Lower lobe of right lung (tissue), 2 donors: ENCODE measurements at regions not wholly inside any gene's neighbourhood (a gene's known extent, or its start where the extent isn't known, plus 50 kb on each side); places are given as distances from the start of the nearest gene placed in this dataset.

Experiments
- ATAC-seq, 2 donors: fragments of 200-7000 bp; cut with Tn5 transposase; one replicate each; pipeline ENCODE4 v1.9.1; 2020 to 2022; ENCODE audit warnings: mild to moderate bottlenecking in 2 of 2, moderate library complexity in 2 of 2
- DNase-seq: peaks from one replicate; pipeline ENCODE4 v3.0.0-alpha.2; 2020
- H3K27ac ChIP-seq: fragments of 200-600 bp; one replicate; pipeline ENCODE4 v1.8.0; 2022
- H3K27me3 ChIP-seq: fragments of 200-600 bp; one replicate; pipeline ENCODE4 v1.8.0; 2022; ENCODE audit warnings: low read depth
- H3K36me3 ChIP-seq: fragments of 200-600 bp; one replicate; pipeline ENCODE4 v1.8.0; 2022; ENCODE audit warnings: mild to moderate bottlenecking
- H3K4me1 ChIP-seq: fragments of 200-600 bp; one replicate; pipeline ENCODE4 v1.8.0; 2022
- H3K4me3 ChIP-seq: fragments of 200-600 bp; one replicate; pipeline ENCODE4 v1.8.0; 2022; ENCODE audit warnings: mild to moderate bottlenecking
- H3K9me3 ChIP-seq: fragments of 200-600 bp; one replicate; pipeline ENCODE4 v1.8.0; 2022
- CTCF ChIP-seq: fragments of 200-600 bp; IDR thresholded peaks from one replicate; pipeline ENCODE4 v1.8.0; 2022; ENCODE audit warnings: antibody characterized with exemption, mild to moderate bottlenecking
- intact Hi-C: fragments of 100-400 bp; cut with DNase I; formaldehyde crosslinking; loops from one replicate; pipeline ENCODE4 v1.11.0; 2022
- donor health status: DM: no; HTN: yes; CAD: no; lungs with severe emphysema.

DNA sequence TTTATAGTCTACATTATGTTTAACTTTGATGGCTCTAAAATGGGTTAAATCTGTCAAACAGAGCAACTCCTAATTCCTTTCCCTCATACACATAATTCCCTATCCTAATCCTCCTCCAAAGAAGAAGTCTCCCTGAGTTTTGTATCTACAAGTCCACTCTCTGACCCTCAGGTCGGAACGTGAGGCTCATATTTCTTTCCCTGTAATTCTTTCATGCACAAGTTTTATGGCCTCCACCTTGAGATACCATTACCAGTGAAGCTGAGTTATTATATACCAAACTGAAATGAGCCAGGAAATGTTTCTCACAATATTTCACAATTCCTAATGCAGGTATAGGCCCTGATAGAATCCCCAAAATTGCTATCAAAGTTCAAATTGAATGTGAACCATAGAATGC lies 106.4 kb downstream of the CASP12 start:
- ATAC-seq = no peak
- no peaks in the 10 kb centered on the region for H3K4me1 ChIP-seq
- no peak for TF ChIP-seq CTCF
- no peak overlapping the region for H3K4me3 ChIP-seq
- no peaks in the 10 kb centered on the region for H3K9me3 ChIP-seq
- intact Hi-C loops = no loop called here
- no peak overlapping the region for H3K27ac ChIP-seq
- DNase-seq = no peak
- H3K27me3 ChIP-seq = no peaks in the 10 kb centered on the region
- H3K36me3 ChIP-seq = no peaks in the 10 kb centered on the region

DNA sequence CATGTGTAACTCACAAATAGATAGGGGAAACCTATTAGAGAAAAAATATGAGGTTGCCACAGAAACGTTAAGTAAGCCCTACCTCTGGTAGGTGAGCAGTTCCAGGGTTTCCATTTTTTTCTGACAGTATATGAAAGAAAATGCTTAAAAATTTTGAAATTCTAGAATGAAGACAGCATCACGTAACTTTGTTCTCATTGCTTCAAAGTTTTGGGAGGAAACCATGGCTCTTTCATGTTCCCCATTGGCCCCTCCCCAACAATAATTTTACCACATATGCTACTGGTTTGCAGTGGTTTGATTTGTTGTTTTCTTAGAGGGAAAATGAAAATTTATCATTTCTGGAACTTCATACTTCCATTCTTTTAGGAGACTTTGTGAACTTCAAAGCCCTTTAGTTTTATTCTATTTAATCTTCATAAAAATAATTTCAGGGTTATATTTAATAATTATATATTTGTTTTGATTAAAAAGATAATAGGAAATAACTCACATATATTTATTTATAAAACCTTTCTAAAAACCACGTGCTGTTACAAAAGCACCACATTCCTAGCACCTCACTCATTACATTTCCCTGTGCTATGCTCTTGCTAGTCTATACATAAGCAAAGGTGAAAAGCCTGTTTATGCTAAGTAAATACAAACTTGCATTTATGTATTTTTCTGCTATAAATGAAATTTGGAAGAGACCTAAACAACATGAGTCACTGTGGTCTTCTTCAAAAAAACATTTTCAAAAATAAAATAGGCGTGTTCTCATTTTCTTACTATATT lies 113.4 kb downstream of the CASP12 start:
- Histone ChIP-seq H3K27me3 (no peaks in the 10 kb centered on the region), H3K36me3 (no peaks in the 10 kb centered on the region), H3K4me1 (no peaks in the 10 kb centered on the region), H3K4me3 (no peak overlapping the region), H3K9me3 (no peaks in the 10 kb centered on the region), H3K27ac (no peak overlapping the region)
- ATAC-seq (no peak), DNase-seq (no peak)
- intact Hi-C loops = no loop called here
- TF ChIP-seq CTCF = no peak

- Histone ChIP-seq H3K9me3 (no peaks in the 10 kb centered on the region), H3K27me3 (no peaks in the 10 kb centered on the region), H3K36me3 (no peaks in the 10 kb centered on the region), H3K4me3 (no peak overlapping the region), H3K27ac (no peak overlapping the region), H3K4me1 (no peaks in the 10 kb centered on the region)
- DNase-seq (no peak), ATAC-seq (no peak)
- no peak for TF ChIP-seq CTCF
- intact Hi-C loops = no loop called here
These were observed 115.0 kb downstream of the CASP12 start for GRCh38 chr11:104783241-104783640.

DNA sequence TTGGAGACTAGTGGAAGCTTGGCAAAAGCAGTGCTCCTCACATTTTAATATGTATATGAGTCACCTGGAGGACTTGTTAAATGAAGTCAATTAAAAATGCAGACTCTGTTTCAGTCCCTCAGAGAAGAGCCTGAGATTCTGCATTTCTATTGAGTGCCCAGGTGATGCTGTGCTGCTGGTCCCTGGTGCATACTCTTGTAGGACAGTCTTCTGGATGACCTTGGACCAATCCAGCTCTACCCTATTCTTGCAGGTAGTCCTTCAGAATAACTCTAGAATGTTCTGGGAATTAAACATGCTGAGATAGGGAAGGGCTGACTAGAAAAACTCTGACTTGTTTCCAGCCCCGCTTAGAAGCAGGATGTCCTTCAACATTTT lies 115.9 kb downstream of the CASP12 start:
- H3K4me3 ChIP-seq = no peak overlapping the region
- H3K9me3 ChIP-seq = no peaks in the 10 kb centered on the region
- no peaks in the 10 kb centered on the region for H3K27me3 ChIP-seq
- TF ChIP-seq CTCF = no peak
- no peak for ATAC-seq
- no peaks in the 10 kb centered on the region for H3K36me3 ChIP-seq
- no peak for DNase-seq
- H3K27ac ChIP-seq = no peak overlapping the region
- H3K4me1 ChIP-seq = no peaks in the 10 kb centered on the region
- intact Hi-C loops = no loop called here

GRCh38 chr11:104781719-104782376 lies 116.4 kb downstream of the CASP12 start:
- Histone ChIP-seq H3K27me3 (no peaks in the 10 kb centered on the region), H3K9me3 (no peaks in the 10 kb centered on the region), H3K36me3 (no peaks in the 10 kb centered on the region), H3K4me3 (no peak overlapping the region), H3K27ac (no peak overlapping the region), H3K4me1 (no peaks in the 10 kb centered on the region)
- no peak for TF ChIP-seq CTCF
- DNase-seq (no peak), ATAC-seq (no peak)
- intact Hi-C loops = no loop called here
